ENCODE measurements at regions not wholly inside any gene's neighbourhood (a gene's known extent, or its start where the extent isn't known, plus 50 kb on each side); places are given as distances from the start of the nearest gene placed in this dataset.

DNA sequence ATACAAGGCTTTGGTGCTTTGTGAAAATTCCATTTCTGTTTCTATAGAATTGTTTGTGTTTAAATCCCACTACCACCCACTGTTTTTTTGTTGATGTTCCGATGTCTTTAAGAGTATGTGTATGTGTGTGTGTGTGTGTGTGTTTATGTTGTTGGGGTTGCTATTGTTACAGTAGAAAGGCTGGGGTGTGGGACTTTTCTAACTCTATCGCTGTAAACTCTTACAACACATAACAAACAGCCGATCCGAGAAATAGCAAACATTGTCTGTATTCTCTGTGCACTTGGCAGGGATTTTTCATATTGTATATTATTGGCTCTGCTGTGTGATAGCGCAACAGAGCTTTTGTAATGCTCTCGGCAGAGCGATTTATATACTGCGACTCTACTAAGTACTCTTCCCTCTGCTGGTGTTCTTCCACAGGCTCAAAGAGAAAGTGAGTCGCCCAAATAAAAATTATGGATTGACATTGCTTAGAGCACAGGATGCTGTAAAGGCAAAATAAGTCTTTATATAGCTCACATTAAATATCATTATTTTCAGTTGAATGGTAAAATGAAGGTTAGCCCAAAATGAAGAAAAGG, 492.2 kb upstream of the ARRDC3 start:
- intact Hi-C loops (cut with DNase I; ENCODE audit: low total_unique reads), result no loop called here
- DNase-seq, result no peak

DNA sequence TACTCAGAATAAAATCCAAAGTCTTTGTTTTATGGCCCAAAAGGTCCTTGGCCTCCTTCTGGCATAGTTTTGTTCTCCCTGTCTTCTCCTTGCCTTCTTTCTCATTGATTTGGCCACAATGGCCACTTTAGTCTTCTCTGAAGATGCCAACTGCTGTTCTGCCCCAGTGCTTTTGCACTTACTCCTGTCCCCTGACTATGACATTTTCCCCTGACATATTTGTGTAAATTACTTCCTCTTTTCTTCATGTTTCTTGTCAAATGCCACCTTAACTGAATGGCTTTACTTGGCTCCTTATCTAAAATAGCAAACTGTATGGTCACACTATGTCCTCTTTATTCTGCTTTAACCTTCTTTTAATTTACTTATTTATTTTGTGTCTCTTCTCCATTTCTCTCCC, 484.7 kb upstream of the ARRDC3 start:
- Histone ChIP-seq H3K27ac (no peak overlapping the region), H3K27me3 (no peaks in the 10 kb centered on the region), H3K4me3 (no peak overlapping the region), H3K4me1 (no peaks in the 10 kb centered on the region), H3K36me3 (no peaks in the 10 kb centered on the region), H3K9me3 (no peaks in the 10 kb centered on the region)
- intact Hi-C loops (cut with DNase I; ENCODE audit: low total_unique reads), result no loop called here
- TF ChIP-seq, protein P1, sequence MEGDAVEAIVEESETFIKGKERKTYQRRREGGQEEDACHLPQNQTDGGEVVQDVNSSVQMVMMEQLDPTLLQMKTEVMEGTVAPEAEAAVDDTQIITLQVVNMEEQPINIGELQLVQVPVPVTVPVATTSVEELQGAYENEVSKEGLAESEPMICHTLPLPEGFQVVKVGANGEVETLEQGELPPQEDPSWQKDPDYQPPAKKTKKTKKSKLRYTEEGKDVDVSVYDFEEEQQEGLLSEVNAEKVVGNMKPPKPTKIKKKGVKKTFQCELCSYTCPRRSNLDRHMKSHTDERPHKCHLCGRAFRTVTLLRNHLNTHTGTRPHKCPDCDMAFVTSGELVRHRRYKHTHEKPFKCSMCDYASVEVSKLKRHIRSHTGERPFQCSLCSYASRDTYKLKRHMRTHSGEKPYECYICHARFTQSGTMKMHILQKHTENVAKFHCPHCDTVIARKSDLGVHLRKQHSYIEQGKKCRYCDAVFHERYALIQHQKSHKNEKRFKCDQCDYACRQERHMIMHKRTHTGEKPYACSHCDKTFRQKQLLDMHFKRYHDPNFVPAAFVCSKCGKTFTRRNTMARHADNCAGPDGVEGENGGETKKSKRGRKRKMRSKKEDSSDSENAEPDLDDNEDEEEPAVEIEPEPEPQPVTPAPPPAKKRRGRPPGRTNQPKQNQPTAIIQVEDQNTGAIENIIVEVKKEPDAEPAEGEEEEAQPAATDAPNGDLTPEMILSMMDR (IDR thresholded peaks at IDR 0.05), result no peak
- no peak for DNase-seq

More for the DNA sequence above, 492.2 kb upstream of the ARRDC3 start:
- Histone ChIP-seq H3K4me1 (no peaks in the 10 kb centered on the region), H3K36me3 (no peaks in the 10 kb centered on the region), H3K27me3 (no peaks in the 10 kb centered on the region), H3K4me3 (no peak overlapping the region), H3K27ac (no peak overlapping the region), H3K9me3 (no peaks in the 10 kb centered on the region)
- TF ChIP-seq, protein P1 (IDR thresholded peaks at IDR 0.05), result no peak

DNA sequence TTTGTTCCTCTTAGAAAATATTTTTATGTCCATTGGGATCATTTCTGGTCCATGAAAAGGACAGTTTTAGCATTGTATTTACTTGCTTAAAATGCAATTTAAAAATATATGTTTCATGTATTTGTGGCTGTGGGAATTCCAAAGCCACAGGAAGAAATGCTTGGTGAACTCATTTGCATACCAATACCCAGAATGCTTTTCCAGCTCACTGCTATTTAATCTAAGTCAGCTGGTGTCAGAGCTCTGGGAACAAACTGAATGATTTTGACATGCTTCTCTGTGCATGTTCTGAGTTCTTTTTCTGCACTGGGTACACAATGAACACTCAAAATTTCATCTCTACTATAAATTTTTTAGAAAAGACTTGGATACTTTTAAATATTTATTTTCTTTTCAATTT, 482.8 kb upstream of the ARRDC3 start:
- no peaks in the 10 kb centered on the region for H3K4me1 ChIP-seq
- no peak overlapping the region for H3K4me3 ChIP-seq
- no peaks in the 10 kb centered on the region for H3K36me3 ChIP-seq
- H3K27ac ChIP-seq, result no peak overlapping the region
- no peaks in the 10 kb centered on the region for H3K27me3 ChIP-seq
- intact Hi-C loops (cut with DNase I; ENCODE audit: low total_unique reads), result no loop called here
- no peak for DNase-seq
- TF ChIP-seq, protein P1 (IDR thresholded peaks at IDR 0.05), result no peak
- no peaks in the 10 kb centered on the region for H3K9me3 ChIP-seq

- intact Hi-C loops (cut with DNase I; ENCODE audit: low total_unique reads), result no loop called here
- Histone ChIP-seq H3K4me3 (no peak overlapping the region), H3K27me3 (no peaks in the 10 kb centered on the region), H3K9me3 (no peaks in the 10 kb centered on the region), H3K27ac (no peak overlapping the region), H3K4me1 (no peaks in the 10 kb centered on the region), H3K36me3 (no peaks in the 10 kb centered on the region)
- no peak for DNase-seq
- TF ChIP-seq, protein P1 (IDR thresholded peaks at IDR 0.05), result no peak
Observed at GRCh38 chr5:91864962-91865361, 481.8 kb upstream of the ARRDC3 start.

GRCh38 chr5:91851670-91852069, 468.6 kb upstream of the ARRDC3 start:
- Histone ChIP-seq H3K36me3 (no peaks in the 10 kb centered on the region), H3K27me3 (no peaks in the 10 kb centered on the region), H3K4me1 (no peaks in the 10 kb centered on the region), H3K9me3 (no peaks in the 10 kb centered on the region), H3K27ac (no peak overlapping the region), H3K4me3 (no peak overlapping the region)
- intact Hi-C loops (cut with DNase I; ENCODE audit: low total_unique reads), result no loop called here
- TF ChIP-seq, protein P1 (IDR thresholded peaks at IDR 0.05), result no peak
- DNase-seq, result no peak

- DNase-seq, result no peak
- intact Hi-C loops (cut with DNase I; ENCODE audit: low total_unique reads), result no loop called here
- no peaks in the 10 kb centered on the region for H3K4me1 ChIP-seq
- no peaks in the 10 kb centered on the region for H3K27me3 ChIP-seq
- no peaks in the 10 kb centered on the region for H3K36me3 ChIP-seq
- H3K9me3 ChIP-seq, result no peaks in the 10 kb centered on the region
- TF ChIP-seq, protein P1 (IDR thresholded peaks at IDR 0.05), result no peak
- H3K27ac ChIP-seq, result no peak overlapping the region
- H3K4me3 ChIP-seq, result no peak overlapping the region
Observed at GRCh38 chr5:91850031-91850430, 466.9 kb upstream of the ARRDC3 start.

All from tibial artery (tissue), 4 donors.